ENCODE measurements at regions not wholly inside any gene's neighbourhood (a gene's known extent, or its start where the extent isn't known, plus 50 kb on each side); places are given as distances from the start of the nearest gene placed in this dataset.

DNA sequence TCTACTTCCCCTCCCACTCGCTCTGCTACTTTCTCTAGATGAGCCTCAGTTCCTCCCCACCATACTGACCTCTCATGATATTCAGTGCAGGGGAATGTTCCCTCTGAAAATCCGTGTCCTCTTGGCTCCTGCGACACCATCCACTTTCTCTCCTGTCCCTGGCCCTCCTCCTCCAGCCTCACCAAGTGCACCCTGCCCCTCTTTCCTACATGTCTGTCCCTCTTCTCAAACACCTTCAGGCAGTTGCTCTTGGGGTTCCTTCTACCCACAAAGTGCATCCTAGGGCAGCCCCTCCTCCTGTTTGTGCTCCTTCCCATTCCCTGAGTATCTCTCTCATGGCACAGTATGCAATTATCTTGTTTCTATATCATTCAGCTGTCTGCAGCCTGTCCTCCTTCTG lies 246.4 kb upstream of the RAB6C start:
- H3K36me3 ChIP-seq (ENCODE audit: control insufficient read depth, insufficient read depth, low read length) = no peaks in the 10 kb centered on the region
- no peak overlapping the region for H3K27ac ChIP-seq (ENCODE audit: insufficient read depth, low read length, poor library complexity, severe bottlenecking)
- no peak overlapping the region for H3K4me3 ChIP-seq (ENCODE audit: insufficient read depth, low read depth, low read length, poor library complexity, severe bottlenecking)
- no peaks in the 10 kb centered on the region for H3K27me3 ChIP-seq (replicated peaks; ENCODE audit: control insufficient read depth, insufficient read depth, low read length, poor library complexity, severe bottlenecking)
- H3K4me1 ChIP-seq (ENCODE audit: control insufficient read depth, insufficient read depth, low read length, poor library complexity, severe bottlenecking) = no peaks in the 10 kb centered on the region
- no peak for DNase-seq
- no peaks in the 10 kb centered on the region for H3K9me3 ChIP-seq (ENCODE audit: control insufficient read depth, low read length)

DNA sequence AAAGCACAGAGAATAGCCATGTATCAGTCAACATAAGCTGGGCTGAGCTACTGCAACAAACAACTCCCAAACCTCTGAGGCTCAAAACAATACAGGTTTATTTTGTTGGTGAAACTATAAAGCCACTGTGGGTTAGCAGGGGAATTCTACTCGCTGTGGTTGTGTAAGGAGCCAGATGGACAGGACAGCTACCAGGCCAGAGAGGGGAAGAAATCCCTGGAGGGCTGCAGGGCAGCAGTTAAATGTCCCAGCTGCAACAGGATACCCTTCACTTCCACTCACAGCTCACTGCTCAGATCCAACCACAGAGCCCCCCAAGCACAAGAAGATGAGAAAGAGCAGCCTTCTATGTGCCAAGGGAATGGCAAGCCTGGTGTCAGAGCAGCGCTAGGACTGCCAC lies 245.9 kb upstream of the RAB6C start:
- H3K36me3 ChIP-seq (ENCODE audit: control insufficient read depth, insufficient read depth, low read length) = no peaks in the 10 kb centered on the region

DNA sequence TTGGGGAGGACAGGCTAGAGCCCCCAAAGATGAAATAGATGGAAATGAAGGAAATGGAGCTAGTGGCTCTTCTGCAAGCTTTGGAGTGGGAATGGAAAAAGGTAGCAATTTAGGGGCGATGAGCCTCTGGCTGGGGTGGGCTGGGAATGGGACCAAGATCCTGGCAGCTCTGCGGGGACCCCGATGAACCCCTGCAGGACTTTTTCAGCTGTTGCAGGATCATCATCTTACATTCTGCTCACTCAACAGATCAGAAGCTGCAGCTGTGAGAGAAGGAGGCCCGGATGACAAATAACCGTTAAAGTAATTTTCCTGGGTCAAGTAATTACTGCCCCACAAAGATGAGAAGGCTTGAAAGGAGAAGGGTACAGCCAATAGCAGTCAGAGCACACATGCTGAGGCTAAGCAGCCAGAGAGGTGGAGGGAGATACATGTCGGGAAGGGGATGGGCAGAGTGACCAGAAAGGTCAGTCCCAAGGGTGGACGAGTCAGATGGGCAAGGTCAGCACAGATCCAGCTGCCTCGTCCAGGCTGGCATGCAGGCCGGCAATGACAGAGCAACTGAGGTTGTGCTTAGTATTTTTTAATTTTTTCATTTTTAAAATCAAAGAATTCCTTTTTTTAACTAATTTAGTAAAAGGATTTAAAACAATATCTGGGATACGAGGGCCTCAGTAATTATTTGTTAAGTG lies 245.0 kb upstream of the RAB6C start:
- Histone ChIP-seq H3K27ac (ENCODE audit: insufficient read depth, low read length, poor library complexity, severe bottlenecking) (no peak overlapping the region), H3K9me3 (ENCODE audit: control insufficient read depth, low read length) (no peaks in the 10 kb centered on the region), H3K4me1 (ENCODE audit: control insufficient read depth, insufficient read depth, low read length, poor library complexity, severe bottlenecking) (no peaks in the 10 kb centered on the region), H3K4me3 (ENCODE audit: insufficient read depth, low read depth, low read length, poor library complexity, severe bottlenecking) (no peak overlapping the region), H3K27me3 (replicated peaks; ENCODE audit: control insufficient read depth, insufficient read depth, low read length, poor library complexity, severe bottlenecking) (no peaks in the 10 kb centered on the region), H3K36me3 (ENCODE audit: control insufficient read depth, insufficient read depth, low read length) (no peaks in the 10 kb centered on the region)
- no peak for DNase-seq

More for the DNA sequence above, 245.9 kb upstream of the RAB6C start:
- Histone ChIP-seq H3K4me3 (ENCODE audit: insufficient read depth, low read depth, low read length, poor library complexity, severe bottlenecking) (no peak overlapping the region), H3K4me1 (ENCODE audit: control insufficient read depth, insufficient read depth, low read length, poor library complexity, severe bottlenecking) (no peaks in the 10 kb centered on the region), H3K9me3 (ENCODE audit: control insufficient read depth, low read length) (no peaks in the 10 kb centered on the region), H3K27ac (ENCODE audit: insufficient read depth, low read length, poor library complexity, severe bottlenecking) (no peak overlapping the region), H3K27me3 (replicated peaks; ENCODE audit: control insufficient read depth, insufficient read depth, low read length, poor library complexity, severe bottlenecking) (no peaks in the 10 kb centered on the region)
- no peak for DNase-seq

DNA sequence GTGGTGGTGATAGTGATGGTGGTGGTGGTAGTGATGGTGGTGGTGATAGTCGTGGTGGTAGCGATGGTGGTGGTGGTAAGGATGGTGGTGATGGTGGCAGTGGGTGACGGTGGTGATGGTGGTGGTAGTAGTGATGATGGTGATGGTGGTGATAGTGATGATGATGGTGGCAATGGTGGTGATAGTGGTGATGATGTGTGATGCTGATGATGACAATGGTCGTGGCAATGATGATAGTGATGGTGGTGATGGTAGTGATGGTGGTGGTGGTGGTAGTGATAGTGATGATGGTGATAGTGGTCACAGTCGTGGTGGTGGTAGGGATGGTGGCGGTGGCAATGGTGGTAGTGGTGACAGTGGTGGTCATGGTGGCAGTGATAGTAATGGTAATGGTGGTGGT lies 243.9 kb upstream of the RAB6C start:
- no peak for DNase-seq
- no peaks in the 10 kb centered on the region for H3K36me3 ChIP-seq (ENCODE audit: control insufficient read depth, insufficient read depth, low read length)
- no peak overlapping the region for H3K4me3 ChIP-seq (ENCODE audit: insufficient read depth, low read depth, low read length, poor library complexity, severe bottlenecking)
- no peaks in the 10 kb centered on the region for H3K27me3 ChIP-seq (replicated peaks; ENCODE audit: control insufficient read depth, insufficient read depth, low read length, poor library complexity, severe bottlenecking)
- H3K9me3 ChIP-seq (ENCODE audit: control insufficient read depth, low read length) = no peaks in the 10 kb centered on the region
- H3K27ac ChIP-seq (ENCODE audit: insufficient read depth, low read length, poor library complexity, severe bottlenecking) = no peak overlapping the region
- H3K4me1 ChIP-seq (ENCODE audit: control insufficient read depth, insufficient read depth, low read length, poor library complexity, severe bottlenecking) = no peaks in the 10 kb centered on the region

DNA sequence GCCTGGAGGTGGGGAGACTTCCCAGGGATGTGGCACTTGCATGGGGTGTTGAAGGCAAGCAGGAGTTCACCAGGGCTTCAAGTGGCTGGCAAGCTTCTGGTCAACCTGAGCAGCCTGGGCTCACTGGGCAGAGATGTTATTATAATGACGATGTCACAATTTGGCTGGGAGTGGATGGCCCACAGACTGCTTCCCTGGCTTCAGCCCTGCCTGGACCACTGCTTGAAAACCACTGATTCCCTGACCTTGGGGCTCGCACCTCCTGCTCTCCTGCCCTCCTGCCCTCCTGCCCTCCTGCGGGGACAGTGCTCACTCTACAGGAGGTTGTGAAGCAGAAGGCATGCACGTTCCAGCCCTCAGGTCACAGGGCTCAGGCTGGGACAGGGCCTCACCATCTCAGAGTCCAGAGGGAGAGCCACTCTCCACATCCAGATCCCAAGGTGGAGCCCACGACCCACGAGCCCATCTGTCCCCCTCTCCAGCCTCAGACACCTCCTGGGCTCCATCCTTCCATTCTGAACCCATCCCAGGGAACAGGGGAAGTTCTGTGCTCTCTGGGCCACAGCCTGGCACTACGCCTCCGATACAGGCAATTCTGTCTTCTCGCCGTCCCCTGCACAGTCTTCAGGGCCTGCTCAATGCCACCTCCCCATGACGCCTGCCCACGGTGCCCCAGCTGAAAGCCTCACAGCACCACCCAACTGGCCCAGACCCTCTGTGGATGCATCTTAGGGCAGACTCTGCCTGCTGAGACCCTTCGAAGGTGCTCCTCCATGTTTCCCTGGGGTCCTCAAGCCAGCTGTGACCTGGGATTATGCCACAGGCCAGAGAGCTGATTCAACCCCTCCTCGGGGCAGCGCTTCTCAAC lies 241.6 kb upstream of the RAB6C start:
- Histone ChIP-seq H3K27me3 (replicated peaks; ENCODE audit: control insufficient read depth, insufficient read depth, low read length, poor library complexity, severe bottlenecking) (peaks cover 3% of the 10 kb centered on the region), H3K4me3 (ENCODE audit: insufficient read depth, low read depth, low read length, poor library complexity, severe bottlenecking) (no peak overlapping the region), H3K27ac (ENCODE audit: insufficient read depth, low read length, poor library complexity, severe bottlenecking) (no peak overlapping the region), H3K36me3 (ENCODE audit: control insufficient read depth, insufficient read depth, low read length) (no peaks in the 10 kb centered on the region), H3K9me3 (ENCODE audit: control insufficient read depth, low read length) (no peaks in the 10 kb centered on the region), H3K4me1 (ENCODE audit: control insufficient read depth, insufficient read depth, low read length, poor library complexity, severe bottlenecking) (no peaks in the 10 kb centered on the region)
- DNase-seq = no peak

DNA sequence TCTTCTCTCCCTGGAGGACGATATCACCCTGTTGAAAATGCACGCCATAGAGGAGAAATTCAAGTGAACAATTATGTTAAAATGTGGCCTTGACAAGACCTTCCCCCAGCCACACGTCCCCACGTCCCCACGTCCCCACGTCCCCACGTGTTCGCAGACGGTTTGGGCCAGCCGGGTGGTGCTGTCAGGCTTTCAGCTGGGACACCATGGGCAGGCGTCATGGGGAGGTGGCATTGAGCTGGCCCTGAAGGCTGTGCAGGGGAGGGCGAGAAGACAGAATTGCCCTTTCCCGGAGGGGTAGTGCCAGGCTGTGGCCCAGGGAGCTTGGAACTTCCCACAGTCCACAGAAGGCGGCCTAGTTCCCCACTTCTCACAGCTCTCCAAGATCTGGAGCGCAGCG lies 240.7 kb upstream of the RAB6C start:
- no peak for DNase-seq

DNA sequence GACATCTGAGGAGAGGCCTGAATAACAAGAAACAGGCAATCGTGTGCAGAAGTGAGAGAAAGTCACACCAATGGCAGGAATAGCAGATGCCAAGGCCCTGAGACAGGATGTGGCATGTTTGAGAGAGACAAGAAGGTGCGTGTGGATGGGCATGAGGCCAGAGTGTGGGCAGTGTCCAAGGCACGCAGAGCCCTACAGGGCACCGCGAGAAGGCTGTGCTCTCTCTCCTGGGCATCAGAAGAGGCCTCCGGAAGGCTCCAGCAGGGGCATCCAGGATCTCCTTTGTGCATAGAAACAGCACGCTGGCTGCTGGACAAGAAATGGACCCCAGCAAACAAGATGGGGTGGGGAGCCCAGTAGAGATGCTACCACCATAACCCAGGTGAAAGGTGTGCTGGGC lies 239.0 kb upstream of the RAB6C start:
- Histone ChIP-seq H3K4me1 (ENCODE audit: control insufficient read depth, insufficient read depth, low read length, poor library complexity, severe bottlenecking) (no peaks in the 10 kb centered on the region), H3K36me3 (ENCODE audit: control insufficient read depth, insufficient read depth, low read length) (no peaks in the 10 kb centered on the region), H3K4me3 (ENCODE audit: insufficient read depth, low read depth, low read length, poor library complexity, severe bottlenecking) (no peak overlapping the region), H3K27ac (ENCODE audit: insufficient read depth, low read length, poor library complexity, severe bottlenecking) (no peak overlapping the region), H3K27me3 (replicated peaks; ENCODE audit: control insufficient read depth, insufficient read depth, low read length, poor library complexity, severe bottlenecking) (peaks cover 3% of the 10 kb centered on the region), H3K9me3 (ENCODE audit: control insufficient read depth, low read length) (no peaks in the 10 kb centered on the region)
- no peak for DNase-seq

More for the DNA sequence above, 240.7 kb upstream of the RAB6C start:
- no peaks in the 10 kb centered on the region for H3K9me3 ChIP-seq (ENCODE audit: control insufficient read depth, low read length)
- H3K27me3 ChIP-seq (replicated peaks; ENCODE audit: control insufficient read depth, insufficient read depth, low read length, poor library complexity, severe bottlenecking) = peaks cover 3% of the 10 kb centered on the region
- H3K4me1 ChIP-seq (ENCODE audit: control insufficient read depth, insufficient read depth, low read length, poor library complexity, severe bottlenecking) = no peaks in the 10 kb centered on the region
- H3K27ac ChIP-seq (ENCODE audit: insufficient read depth, low read length, poor library complexity, severe bottlenecking) = no peak overlapping the region
- no peaks in the 10 kb centered on the region for H3K36me3 ChIP-seq (ENCODE audit: control insufficient read depth, insufficient read depth, low read length)
- H3K4me3 ChIP-seq (ENCODE audit: insufficient read depth, low read depth, low read length, poor library complexity, severe bottlenecking) = no peak overlapping the region

DNA sequence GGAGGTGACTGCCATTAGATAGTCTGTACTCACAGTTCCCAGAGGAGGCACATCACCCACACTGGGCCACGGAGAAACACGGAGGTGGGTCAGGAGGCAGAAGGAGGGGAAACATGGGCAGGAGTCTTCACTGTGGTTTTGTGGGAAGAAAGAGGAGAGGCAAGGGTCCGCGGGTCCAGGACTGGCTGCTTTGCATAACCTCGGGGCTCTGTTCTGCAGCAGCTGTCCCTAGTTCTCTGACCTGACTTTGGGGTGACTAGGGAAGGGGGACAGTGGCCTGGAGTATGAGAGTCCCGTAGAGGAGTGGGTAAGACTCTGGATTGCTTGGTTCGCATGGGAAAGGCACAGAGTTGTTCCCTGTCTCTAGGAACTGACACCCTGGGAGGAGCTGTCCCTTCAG lies 238.3 kb upstream of the RAB6C start:
- Histone ChIP-seq H3K9me3 (ENCODE audit: control insufficient read depth, low read length) (no peaks in the 10 kb centered on the region), H3K4me3 (ENCODE audit: insufficient read depth, low read depth, low read length, poor library complexity, severe bottlenecking) (no peak overlapping the region), H3K27me3 (replicated peaks; ENCODE audit: control insufficient read depth, insufficient read depth, low read length, poor library complexity, severe bottlenecking) (peaks cover 3% of the 10 kb centered on the region), H3K36me3 (ENCODE audit: control insufficient read depth, insufficient read depth, low read length) (no peaks in the 10 kb centered on the region), H3K4me1 (ENCODE audit: control insufficient read depth, insufficient read depth, low read length, poor library complexity, severe bottlenecking) (no peaks in the 10 kb centered on the region), H3K27ac (ENCODE audit: insufficient read depth, low read length, poor library complexity, severe bottlenecking) (no peak overlapping the region)
- DNase-seq = no peak

DNA sequence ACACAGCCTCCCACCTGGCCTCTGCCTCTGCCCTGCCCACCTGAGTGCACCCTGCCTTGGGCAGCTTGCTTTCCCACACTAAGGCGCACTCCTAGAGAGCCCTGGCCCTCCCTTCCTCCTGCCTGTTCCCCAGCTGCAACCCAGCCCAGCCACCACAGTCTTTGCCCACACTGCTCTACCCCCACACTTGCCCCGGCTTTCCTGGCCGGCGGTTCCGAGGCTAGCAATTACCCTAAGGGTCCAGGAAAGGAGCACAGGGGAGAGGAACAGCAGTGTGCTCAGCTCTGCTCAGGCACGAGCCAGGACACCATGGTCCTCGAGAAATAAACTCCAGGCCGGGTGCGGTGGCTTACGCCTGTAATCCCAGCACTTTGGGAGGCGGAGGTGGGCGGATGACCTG lies 237.8 kb upstream of the RAB6C start:
- no peak overlapping the region for H3K27ac ChIP-seq (ENCODE audit: insufficient read depth, low read length, poor library complexity, severe bottlenecking)
- H3K36me3 ChIP-seq (ENCODE audit: control insufficient read depth, insufficient read depth, low read length) = no peaks in the 10 kb centered on the region
- H3K9me3 ChIP-seq (ENCODE audit: control insufficient read depth, low read length) = no peaks in the 10 kb centered on the region
- H3K4me3 ChIP-seq (ENCODE audit: insufficient read depth, low read depth, low read length, poor library complexity, severe bottlenecking) = no peak overlapping the region
- DNase-seq = no peak
- H3K27me3 ChIP-seq (replicated peaks; ENCODE audit: control insufficient read depth, insufficient read depth, low read length, poor library complexity, severe bottlenecking) = peaks cover 3% of the 10 kb centered on the region
- H3K4me1 ChIP-seq (ENCODE audit: control insufficient read depth, insufficient read depth, low read length, poor library complexity, severe bottlenecking) = no peaks in the 10 kb centered on the region

DNA sequence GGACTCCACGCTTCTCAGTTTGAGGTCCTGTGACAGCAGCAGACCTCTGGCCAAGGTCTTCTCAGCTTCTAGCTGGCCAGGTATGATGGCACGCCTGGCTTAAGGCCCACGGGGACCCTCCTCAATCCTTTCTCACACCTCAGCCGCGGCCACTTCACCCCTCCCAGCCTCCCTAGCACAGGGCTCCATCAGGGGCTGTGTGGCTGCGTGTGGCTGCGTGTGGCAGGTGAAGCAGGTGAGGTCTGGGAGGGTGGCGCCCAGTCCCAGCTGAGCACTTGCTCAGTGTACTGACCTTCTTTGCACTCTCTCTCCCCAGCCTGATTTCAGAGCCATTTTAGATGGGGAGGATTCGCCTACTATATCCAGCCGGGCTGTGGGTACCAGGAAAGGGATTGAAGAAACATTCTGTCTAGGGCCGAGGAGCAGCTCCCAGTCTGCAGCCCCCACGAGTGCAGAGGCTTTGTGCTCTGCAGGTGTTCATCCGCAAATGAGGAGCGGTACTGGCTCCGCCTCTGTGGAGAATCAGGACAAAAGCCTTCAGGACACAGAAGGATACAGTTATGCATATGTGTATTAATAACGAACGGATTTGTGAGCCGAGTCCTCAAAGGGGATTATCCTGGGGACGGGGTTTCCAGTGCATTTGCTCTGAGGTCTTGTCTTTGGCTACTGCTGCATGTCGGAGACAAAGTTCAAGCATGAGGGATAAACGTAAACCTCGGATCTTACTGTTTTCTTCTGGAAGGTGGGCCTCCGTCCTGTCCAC lies 236.9 kb upstream of the RAB6C start:
- no peak overlapping the region for H3K4me3 ChIP-seq (ENCODE audit: insufficient read depth, low read depth, low read length, poor library complexity, severe bottlenecking)
- H3K27ac ChIP-seq (ENCODE audit: insufficient read depth, low read length, poor library complexity, severe bottlenecking) = no peak overlapping the region
- no peaks in the 10 kb centered on the region for H3K9me3 ChIP-seq (ENCODE audit: control insufficient read depth, low read length)
- no peak for DNase-seq
- H3K36me3 ChIP-seq (ENCODE audit: control insufficient read depth, insufficient read depth, low read length) = no peaks in the 10 kb centered on the region
- H3K27me3 ChIP-seq (replicated peaks; ENCODE audit: control insufficient read depth, insufficient read depth, low read length, poor library complexity, severe bottlenecking) = peaks cover 3% of the 10 kb centered on the region
- H3K4me1 ChIP-seq (ENCODE audit: control insufficient read depth, insufficient read depth, low read length, poor library complexity, severe bottlenecking) = no peaks in the 10 kb centered on the region
